ENCODE measurements at regions not wholly inside any gene's neighbourhood (a gene's known extent, or its start where the extent isn't known, plus 50 kb on each side); places are given as distances from the start of the nearest gene placed in this dataset.

DNA sequence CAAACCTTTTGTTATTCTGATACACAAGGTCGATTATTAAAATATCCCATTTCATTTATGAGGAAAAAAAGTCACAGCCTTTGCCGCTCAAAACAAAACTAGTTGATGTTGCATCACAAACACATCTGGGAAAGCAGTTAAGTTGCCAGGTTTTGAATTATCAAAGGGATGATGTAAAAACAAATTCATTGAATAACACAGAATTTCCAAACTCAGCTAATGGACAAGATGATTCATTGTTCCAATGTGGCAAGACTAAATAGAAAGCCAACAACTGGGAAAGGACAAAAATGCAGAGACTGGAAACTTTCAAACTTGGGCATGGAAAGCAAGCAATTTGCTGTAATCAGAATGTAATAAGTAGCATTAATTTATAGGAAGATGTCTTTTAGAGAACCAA lies 610.0 kb upstream of the ZNF385D start:
- no peak for TF ChIP-seq POLR2AphosphoS5 (IDR thresholded peaks at IDR 0.05; ENCODE audit: borderline replicate concordance, low read depth, low read length)
- TF ChIP-seq EZH2 (IDR thresholded peaks at IDR 0.05) = no peak

Data from SK-N-MC (cell line).